ENCODE measurements at regions not wholly inside any gene's neighbourhood (a gene's known extent, or its start where the extent isn't known, plus 50 kb on each side); places are given as distances from the start of the nearest gene placed in this dataset.

- Histone ChIP-seq H3K9ac (ENCODE audit: low read depth, low read length) (no peak overlapping the region), H3K9me3 (ENCODE audit: control insufficient read depth, insufficient read depth, low read length) (no peaks in the 10 kb centered on the region)
Observed at GRCh38 chr20:11553603-11554002, 364.1 kb upstream of the BTBD3 start.

GRCh38 chr20:11555510-11555909 lies 362.2 kb upstream of the BTBD3 start:
- no peaks in the 10 kb centered on the region for H3K4me1 ChIP-seq (ENCODE audit: insufficient read depth, low read length)
- H3K9me3 ChIP-seq (ENCODE audit: control insufficient read depth, insufficient read depth, low read length): no peaks in the 10 kb centered on the region
- H3K9ac ChIP-seq (ENCODE audit: low read depth, low read length): no peak overlapping the region
- no peaks in the 10 kb centered on the region for H3K36me3 ChIP-seq (ENCODE audit: insufficient read depth, low read length)

More at GRCh38 chr20:11553603-11554002, 364.1 kb upstream of the BTBD3 start:
- Histone ChIP-seq H3K36me3 (ENCODE audit: insufficient read depth, low read length) (no peaks in the 10 kb centered on the region), H3K4me1 (ENCODE audit: insufficient read depth, low read length) (no peaks in the 10 kb centered on the region)

- H3K4me1 ChIP-seq (ENCODE audit: insufficient read depth, low read length): no peaks in the 10 kb centered on the region
- H3K36me3 ChIP-seq (ENCODE audit: insufficient read depth, low read length): no peaks in the 10 kb centered on the region
- no peak overlapping the region for H3K9ac ChIP-seq (ENCODE audit: low read depth, low read length)
- no peaks in the 10 kb centered on the region for H3K9me3 ChIP-seq (ENCODE audit: control insufficient read depth, insufficient read depth, low read length)
Observed at GRCh38 chr20:11556410-11556809, 361.3 kb upstream of the BTBD3 start.

GRCh38 chr20:11564491-11564890 lies 353.2 kb upstream of the BTBD3 start:
- H3K9ac ChIP-seq (ENCODE audit: low read depth, low read length): no peak overlapping the region
- H3K36me3 ChIP-seq (ENCODE audit: insufficient read depth, low read length): no peaks in the 10 kb centered on the region
- no peaks in the 10 kb centered on the region for H3K4me1 ChIP-seq (ENCODE audit: insufficient read depth, low read length)
- H3K9me3 ChIP-seq (ENCODE audit: control insufficient read depth, insufficient read depth, low read length): no peaks in the 10 kb centered on the region

GRCh38 chr20:11569163-11569562 lies 348.5 kb upstream of the BTBD3 start:
- Histone ChIP-seq H3K9ac (ENCODE audit: low read depth, low read length) (no peak overlapping the region), H3K36me3 (ENCODE audit: insufficient read depth, low read length) (no peaks in the 10 kb centered on the region)

GRCh38 chr20:11573507-11573906 lies 344.2 kb upstream of the BTBD3 start:
- Histone ChIP-seq H3K9me3 (ENCODE audit: control insufficient read depth, insufficient read depth, low read length) (no peaks in the 10 kb centered on the region), H3K4me1 (ENCODE audit: insufficient read depth, low read length) (no peaks in the 10 kb centered on the region), H3K36me3 (ENCODE audit: insufficient read depth, low read length) (no peaks in the 10 kb centered on the region), H3K9ac (ENCODE audit: low read depth, low read length) (no peak overlapping the region)

More at GRCh38 chr20:11569163-11569562, 348.5 kb upstream of the BTBD3 start:
- no peaks in the 10 kb centered on the region for H3K9me3 ChIP-seq (ENCODE audit: control insufficient read depth, insufficient read depth, low read length)
- H3K4me1 ChIP-seq (ENCODE audit: insufficient read depth, low read length): no peaks in the 10 kb centered on the region

- Histone ChIP-seq H3K36me3 (ENCODE audit: insufficient read depth, low read length) (no peaks in the 10 kb centered on the region), H3K9ac (ENCODE audit: low read depth, low read length) (no peak overlapping the region), H3K9me3 (ENCODE audit: control insufficient read depth, insufficient read depth, low read length) (no peaks in the 10 kb centered on the region), H3K4me1 (ENCODE audit: insufficient read depth, low read length) (no peaks in the 10 kb centered on the region)
Observed at GRCh38 chr20:11581271-11581670, 336.4 kb upstream of the BTBD3 start.

- Histone ChIP-seq H3K9ac (ENCODE audit: low read depth, low read length) (no peak overlapping the region), H3K9me3 (ENCODE audit: control insufficient read depth, insufficient read depth, low read length) (no peaks in the 10 kb centered on the region), H3K4me1 (ENCODE audit: insufficient read depth, low read length) (no peaks in the 10 kb centered on the region), H3K36me3 (ENCODE audit: insufficient read depth, low read length) (no peaks in the 10 kb centered on the region)
Observed at GRCh38 chr20:11582060-11582459, 335.6 kb upstream of the BTBD3 start.

GRCh38 chr20:11585752-11586352 lies 331.8 kb upstream of the BTBD3 start:
- Histone ChIP-seq H3K36me3 (ENCODE audit: insufficient read depth, low read length) (no peaks in the 10 kb centered on the region), H3K4me1 (ENCODE audit: insufficient read depth, low read length) (no peaks in the 10 kb centered on the region), H3K9me3 (ENCODE audit: control insufficient read depth, insufficient read depth, low read length) (no peaks in the 10 kb centered on the region), H3K9ac (ENCODE audit: low read depth, low read length) (no peak overlapping the region)

- Histone ChIP-seq H3K36me3 (ENCODE audit: insufficient read depth, low read length) (no peaks in the 10 kb centered on the region), H3K9me3 (ENCODE audit: control insufficient read depth, insufficient read depth, low read length) (peaks cover 5% of the 10 kb centered on the region; the same call in 1 of the 2 replicates), H3K9ac (ENCODE audit: low read depth, low read length) (no peak overlapping the region), H3K4me1 (ENCODE audit: insufficient read depth, low read length) (no peaks in the 10 kb centered on the region)
Observed at GRCh38 chr20:11588875-11589274, 328.8 kb upstream of the BTBD3 start.

GRCh38 chr20:11591965-11592364 lies 325.7 kb upstream of the BTBD3 start:
- H3K36me3 ChIP-seq (ENCODE audit: insufficient read depth, low read length): no peaks in the 10 kb centered on the region
- no peak overlapping the region for H3K9ac ChIP-seq (ENCODE audit: low read depth, low read length)
- H3K9me3 ChIP-seq (ENCODE audit: control insufficient read depth, insufficient read depth, low read length): peaks cover 5% of the 10 kb centered on the region; the same call in 1 of the 2 replicates
- no peaks in the 10 kb centered on the region for H3K4me1 ChIP-seq (ENCODE audit: insufficient read depth, low read length)

- no peaks in the 10 kb centered on the region for H3K4me1 ChIP-seq (ENCODE audit: insufficient read depth, low read length)
- no peaks in the 10 kb centered on the region for H3K36me3 ChIP-seq (ENCODE audit: insufficient read depth, low read length)
- no peaks in the 10 kb centered on the region for H3K9me3 ChIP-seq (ENCODE audit: control insufficient read depth, insufficient read depth, low read length)
- H3K9ac ChIP-seq (ENCODE audit: low read depth, low read length): no peak overlapping the region
Observed at GRCh38 chr20:11604339-11604738, 313.4 kb upstream of the BTBD3 start.

- no peaks in the 10 kb centered on the region for H3K4me1 ChIP-seq (ENCODE audit: insufficient read depth, low read length)
Observed at GRCh38 chr20:11607047-11607446, 310.6 kb upstream of the BTBD3 start.

GRCh38 chr20:11608736-11609135 lies 309.0 kb upstream of the BTBD3 start:
- Histone ChIP-seq H3K36me3 (ENCODE audit: insufficient read depth, low read length) (no peaks in the 10 kb centered on the region), H3K9ac (ENCODE audit: low read depth, low read length) (no peak overlapping the region), H3K4me1 (ENCODE audit: insufficient read depth, low read length) (no peaks in the 10 kb centered on the region), H3K9me3 (ENCODE audit: control insufficient read depth, insufficient read depth, low read length) (no peaks in the 10 kb centered on the region)

More at GRCh38 chr20:11607047-11607446, 310.6 kb upstream of the BTBD3 start:
- Histone ChIP-seq H3K9ac (ENCODE audit: low read depth, low read length) (no peak overlapping the region), H3K9me3 (ENCODE audit: control insufficient read depth, insufficient read depth, low read length) (no peaks in the 10 kb centered on the region), H3K36me3 (ENCODE audit: insufficient read depth, low read length) (no peaks in the 10 kb centered on the region)

- no peaks in the 10 kb centered on the region for H3K4me1 ChIP-seq (ENCODE audit: insufficient read depth, low read length)
- no peak overlapping the region for H3K9ac ChIP-seq (ENCODE audit: low read depth, low read length)
- H3K9me3 ChIP-seq (ENCODE audit: control insufficient read depth, insufficient read depth, low read length): no peaks in the 10 kb centered on the region
- H3K36me3 ChIP-seq (ENCODE audit: insufficient read depth, low read length): no peaks in the 10 kb centered on the region
Observed at GRCh38 chr20:11624704-11625103, 293.0 kb upstream of the BTBD3 start.
